ENCODE measurements at regions not wholly inside any gene's neighbourhood (a gene's known extent, or its start where the extent isn't known, plus 50 kb on each side); places are given as distances from the start of the nearest gene placed in this dataset.

- no peak for TF ChIP-seq POLR2A (IDR thresholded peaks at IDR 0.05; ENCODE audit: low read depth)
- TF ChIP-seq CTCF (IDR thresholded peaks at IDR 0.05), result no peak
These were observed 479.0 kb upstream of the ZNF608 start for GRCh38 chr5:125225424-125225823.

Measured in esophagus muscularis mucosa (tissue), 3 donors.